HepG2 (cell line): ENCODE measurements at regions not wholly inside any gene's neighbourhood (a gene's known extent, or its start where the extent isn't known, plus 50 kb on each side); places are given as distances from the start of the nearest gene placed in this dataset.

ENCODE experiments used
- ATAC-seq: fragments of 200-7000 bp; cut with Tn5 transposase; 3 replicates; pipeline ENCODE4 v1.9.1; 2020; ENCODE audit warnings: mild to moderate bottlenecking, moderate library complexity
- BruUV-seq: library from RNA; stranded (reverse); fragments of 400-500 nt; replicated peaks from 2 replicates; lab custom pipeline; 2021; lab: Mats Ljungman, UMichigan
- CTCF ChIA-PET: fragments of 300-600 bp; formaldehyde crosslinking; extraction: SDS; loops from one replicate; lab custom pipeline; 2021; ENCODE audit warnings: low total read pairs, inconsistent platforms, low intra/inter-chr PET ratio; lab: Yijun Ruan, JAX
- POLR2A ChIA-PET: fragments of 350-600 bp; sonication (Branson Sonifier 250); formaldehyde crosslinking; loops from one replicate; lab custom pipeline; 2020; ENCODE audit warnings: antibody characterized with exemption, inconsistent platforms; lab: Yijun Ruan, JAX
- DNase-seq: peaks from one replicate; pipeline ENCODE4 v3.0.0-alpha.2; 2015; ENCODE audit warnings: low spot score
- FAIRE-seq: peaks from 3 replicates; lab custom pipeline; 2011; peaks lifted over from hg19 to GRCh38; lab: Jason Lieb, UNC
- H2AFZ ChIP-seq: one replicate; pipeline ENCODE4 v1.6.1; 2011; ENCODE audit warnings: low read length, inconsistent platforms
- H3K27ac ChIP-seq: fragments of 300-600 bp; 3 replicates; pipeline ENCODE4 v1.8.0; 2011; ENCODE audit warnings: mixed run types, mild to moderate bottlenecking, mixed read lengths, low read length, inconsistent platforms; ENCODE audit not compliant: insufficient read depth; ENCODE audit errors: extremely low read length
- H3K27me3 ChIP-seq, 2 experiments: fragments of 200-600 bp in 1 of 2; 2 replicates in 1 of 2; 3 replicates in 1 of 2; pipeline versions ENCODE4 v1.6.0 to v1.8.0; 2011; ENCODE audit warnings: low read length in 2 of 2, mild to moderate bottlenecking in 2 of 2, moderate library complexity in 2 of 2, inconsistent platforms in 1 of 2; ENCODE audit not compliant: insufficient read depth in 2 of 2, control insufficient read depth in 1 of 2
- H3K36me3 ChIP-seq, 2 experiments: fragments of 200-600 bp in 1 of 2; replicated peaks in 1 of 2; 2 replicates in 1 of 2; 3 replicates in 1 of 2; pipeline versions ENCODE4 v1.5.1 to v1.8.0; 2011; ENCODE audit warnings: low read length in 2 of 2, inconsistent platforms in 1 of 2; ENCODE audit not compliant: insufficient read depth in 2 of 2, control insufficient read depth in 1 of 2
- H3K4me1 ChIP-seq: 2 replicates; pipeline ENCODE4 v1.5.1; 2012; ENCODE audit warnings: low read length, inconsistent platforms; ENCODE audit not compliant: insufficient read depth
- H3K4me2 ChIP-seq: 2 replicates; pipeline ENCODE4 v1.6.0; 2011; ENCODE audit warnings: low read depth, low read length, inconsistent platforms
- H3K4me3 ChIP-seq, 3 experiments: fragments of 200-600 bp in 1 of 3; sonication (generic), shearing (Covaris generic) in 1 of 3; replicated peaks in 1 of 3; 2 replicates each; pipeline ENCODE4 v1.5.1; 2011 to 2016; ENCODE audit warnings: low read length in 3 of 3, inconsistent platforms in 2 of 3, low read depth in 2 of 3, mild to moderate bottlenecking in 2 of 3, control low read depth in 1 of 3, mixed read lengths in 1 of 3; ENCODE audit not compliant: insufficient read depth in 1 of 3
- H3K79me2 ChIP-seq: one replicate; pipeline ENCODE4 v1.6.1; 2011; ENCODE audit warnings: low read length, inconsistent platforms; ENCODE audit not compliant: insufficient read depth
- H3K9ac ChIP-seq: 2 replicates; pipeline ENCODE4 v1.6.0; 2011; ENCODE audit warnings: mild to moderate bottlenecking, low read depth, low read length, inconsistent platforms; ENCODE audit not compliant: insufficient read depth
- H3K9me3 ChIP-seq: 2 replicates; pipeline ENCODE4 v1.5.1; 2012; ENCODE audit warnings: mild to moderate bottlenecking, low read length
- H4K20me1 ChIP-seq: 2 replicates; pipeline ENCODE4 v1.6.0; 2011; ENCODE audit warnings: inconsistent platforms, mild to moderate bottlenecking, low read length, moderate library complexity; ENCODE audit not compliant: insufficient read depth
- ATF2 ChIP-seq: sonication (generic); formaldehyde crosslinking; IDR thresholded peaks from 2 replicates; pipeline ENCODE4 v1.4.0; 2020; ENCODE audit warnings: missing genetic modification reagents
- BRD4 ChIP-seq: sonication (generic); formaldehyde crosslinking; IDR thresholded peaks from 2 replicates; pipeline ENCODE4 v1.4.0; 2020; ENCODE audit warnings: missing genetic modification reagents
- ETS1 ChIP-seq: sonication (generic); formaldehyde crosslinking; IDR thresholded peaks from 2 replicates; pipeline ENCODE4 v1.4.0; 2020; ENCODE audit warnings: missing genetic modification reagents
- MAFF ChIP-seq: IDR thresholded peaks from 2 replicates; pipeline ENCODE4 v1.6.1; 2011; ENCODE audit warnings: low read depth, low read length, improper control_type of control experiment
- NFIB ChIP-seq: sonication (generic); formaldehyde crosslinking; IDR thresholded peaks from 2 replicates; pipeline ENCODE4 v1.9.0; 2021; ENCODE audit warnings: missing genetic modification reagents, mild to moderate bottlenecking, borderline replicate concordance
- NFYB ChIP-seq: sonication (generic); formaldehyde crosslinking; IDR thresholded peaks from 2 replicates; pipeline ENCODE4 v1.4.0; 2020; ENCODE audit warnings: missing genetic modification reagents
- NRL ChIP-seq: sonication (generic); formaldehyde crosslinking; IDR thresholded peaks from 2 replicates; pipeline ENCODE4 v1.5.0; 2020; ENCODE audit warnings: missing genetic modification reagents, mild to moderate bottlenecking, moderate library complexity, borderline replicate concordance
- RNF219 ChIP-seq: sonication (generic); formaldehyde crosslinking; IDR thresholded peaks from 2 replicates; pipeline ENCODE4 v1.5.0; 2020; ENCODE audit warnings: mild to moderate bottlenecking, missing genetic modification reagents
- ZNF547 ChIP-seq: sonication (generic); formaldehyde crosslinking; IDR thresholded peaks from 2 replicates; pipeline ENCODE4 v1.5.1; 2020; ENCODE audit warnings: mild to moderate bottlenecking, missing genetic modification reagents
- ZNF615 ChIP-seq: sonication (generic); formaldehyde crosslinking; IDR thresholded peaks from 2 replicates; pipeline ENCODE4 v1.5.0; 2020; ENCODE audit warnings: mild to moderate bottlenecking, missing genetic modification reagents, borderline replicate concordance
- ZXDC ChIP-seq: sonication (generic); formaldehyde crosslinking; IDR thresholded peaks from 2 replicates; pipeline ENCODE4 v1.5.0; 2020; ENCODE audit warnings: mild to moderate bottlenecking, missing genetic modification reagents
- WGBS: methylation state at CpG from one replicate; pipeline ENCODE4 v1.1.6; 2017; ENCODE audit warnings: low lambda C conversion rate; 5-methylcytosine and 5-hydroxymethylcytosine counted together
- in situ Hi-C: cut with HindIII; loops from 2 replicates; pipeline ENCODE4 v1.10.0; 2017; ENCODE audit warnings: low pct_unique_long_range_greater_than_20kb; ENCODE audit not compliant: extremely low pct_ligation_motif_present
- intact Hi-C: fragments of 100-400 bp; cut with micrococcal nuclease; formaldehyde crosslinking; loops from one replicate; pipeline ENCODE4 v1.10.0; 2022; ENCODE audit not compliant: unreplicated experiment

GRCh38 chr11:88402784-88403183, 65.2 kb upstream of the CTSC start:
- H3K9ac ChIP-seq, result no peak overlapping the region

More at GRCh38 chr11:88402784-88403183, 65.2 kb upstream of the CTSC start:
- Histone ChIP-seq H3K27me3 (no peaks in the 10 kb centered on the region), H3K4me1 (no peaks in the 10 kb centered on the region), H3K36me3 (no peaks in the 10 kb centered on the region), H3K4me3 (no peak overlapping the region), H3K79me2 (no peaks in the 10 kb centered on the region), H4K20me1 (no peaks in the 10 kb centered on the region), H3K27ac (no peak overlapping the region), H2AFZ (no peak overlapping the region), H3K4me2 (no peak overlapping the region), H3K9me3 (no peaks in the 10 kb centered on the region)
- BruUV-seq, result no TSS peak
- ATAC-seq, result no peak
- in situ Hi-C loops, result no loop called here
- no peak for DNase-seq
- TF ChIP-seq ZNF547 (CRISPR knock-in tag) (no peak), NFYB (CRISPR knock-in tag) (no peak), ETS1 (CRISPR knock-in tag) (no peak), ZNF615 (no peak), MAFF (no peak), BRD4 (CRISPR knock-in tag) (no peak), NRL (CRISPR knock-in tag) (no peak), NFIB (CRISPR knock-in tag) (no peak), ZXDC (CRISPR knock-in tag) (no peak), ATF2 (CRISPR knock-in tag) (no peak), RNF219 (CRISPR knock-in tag) (no peak)
- FAIRE-seq, result no peak
- ChIA-PET POLR2A (no interaction called here), CTCF (no interaction called here)
- WGBS, result 67% methylated on average over 5 of the region's 5 CpGs
- intact Hi-C loops, result no loop called here
